H1 (cell line): ENCODE measurements at regions not wholly inside any gene's neighbourhood (a gene's known extent, or its start where the extent isn't known, plus 50 kb on each side); places are given as distances from the start of the nearest gene placed in this dataset.

Experiments
- CHD2 ChIP-seq: IDR thresholded peaks from 2 replicates; pipeline ENCODE4 v1.6.1; 2012; ENCODE audit warnings: low read length, improper control_type of control experiment
- CHD7 ChIP-seq: fragments of 300-600 bp; sonication (generic); IDR thresholded peaks from 2 replicates; pipeline ENCODE4 v1.7.1; 2012; ENCODE audit warnings: low read length, moderate library complexity, mild to moderate bottlenecking, inconsistent platforms; ENCODE audit not compliant: insufficient replicate concordance
- CREB1 ChIP-seq: IDR thresholded peaks from 2 replicates; pipeline ENCODE4 v1.6.1; 2012; ENCODE audit warnings: inconsistent platforms
- PHF8 ChIP-seq: fragments of 200-600 bp; sonication (generic); conservative IDR thresholded peaks from 2 replicates; pipeline ENCODE4 v1.7.1; 2012; ENCODE audit warnings: low read depth, mild to moderate bottlenecking, inconsistent platforms, low read length, moderate library complexity
- RBBP5 ChIP-seq: IDR thresholded peaks from 2 replicates; pipeline ENCODE4 v1.7.1; 2012; ENCODE audit warnings: low read depth, mild to moderate bottlenecking, inconsistent platforms, low read length, moderate library complexity, borderline replicate concordance
- RFX5 ChIP-seq: IDR thresholded peaks from 2 replicates; pipeline ENCODE4 v1.6.1; 2011; ENCODE audit warnings: low read depth, low read length, improper control_type of control experiment, borderline replicate concordance
- SAP30 ChIP-seq: fragments of 300-600 bp; sonication (generic); IDR thresholded peaks from 2 replicates; pipeline ENCODE4 v1.7.1; 2012; ENCODE audit warnings: low read length, moderate library complexity, mild to moderate bottlenecking, inconsistent platforms; ENCODE audit not compliant: insufficient read depth, insufficient replicate concordance

- TF ChIP-seq CHD7 (no peak), CHD2 (no peak), PHF8 (no peak), CREB1 (no peak), RBBP5 (no peak), SAP30 (no peak), RFX5 (no peak)
- TF ChIP-seq, all 59 proteins: peak for 0
Measured at GRCh38 chr2:181753686-181754085, 73.4 kb upstream of the NEUROD1 start (continued).
